Hepatocyte (in vitro differentiated cells): ENCODE measurements at regions not wholly inside any gene's neighbourhood (a gene's known extent, or its start where the extent isn't known, plus 50 kb on each side); places are given as distances from the start of the nearest gene placed in this dataset.

Experiments
- EZH2 ChIP-seq: fragments of 200-600 bp; sonication (generic); IDR thresholded peaks from 2 replicates; pipeline ENCODE4 v1.6.1; 2016; ENCODE audit warnings: antibody characterized with exemption, mild to moderate bottlenecking, borderline replicate concordance
- TF ChIP-seq, protein P1 (sequence below): fragments of 200-600 bp; sonication (generic); IDR thresholded peaks from 2 replicates; pipeline ENCODE4 v1.5.1; 2016; ENCODE audit warnings: antibody characterized with exemption, mild to moderate bottlenecking; ENCODE audit not compliant: poor library complexity

DNA sequence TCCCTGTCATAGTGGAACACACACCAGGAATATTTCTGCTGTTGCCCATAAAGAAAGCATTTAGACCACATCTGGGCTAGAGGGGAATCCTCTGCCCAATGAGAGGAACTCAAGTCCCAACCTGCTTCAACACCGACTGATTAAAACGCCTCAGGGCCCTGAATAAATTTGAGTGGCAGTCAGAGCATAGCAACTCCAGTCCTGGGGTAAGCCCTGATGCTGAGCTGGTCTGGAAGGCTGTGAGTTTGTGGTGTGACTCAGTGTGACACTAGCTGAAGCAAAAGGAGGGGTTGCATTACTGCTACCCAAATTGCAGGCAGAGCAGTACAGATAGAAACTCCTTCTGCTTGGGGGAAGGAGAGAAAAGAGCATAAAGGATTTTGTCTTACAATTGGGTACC lies 148.3 kb downstream of the PRDM9 start:
- TF ChIP-seq, protein P1, sequence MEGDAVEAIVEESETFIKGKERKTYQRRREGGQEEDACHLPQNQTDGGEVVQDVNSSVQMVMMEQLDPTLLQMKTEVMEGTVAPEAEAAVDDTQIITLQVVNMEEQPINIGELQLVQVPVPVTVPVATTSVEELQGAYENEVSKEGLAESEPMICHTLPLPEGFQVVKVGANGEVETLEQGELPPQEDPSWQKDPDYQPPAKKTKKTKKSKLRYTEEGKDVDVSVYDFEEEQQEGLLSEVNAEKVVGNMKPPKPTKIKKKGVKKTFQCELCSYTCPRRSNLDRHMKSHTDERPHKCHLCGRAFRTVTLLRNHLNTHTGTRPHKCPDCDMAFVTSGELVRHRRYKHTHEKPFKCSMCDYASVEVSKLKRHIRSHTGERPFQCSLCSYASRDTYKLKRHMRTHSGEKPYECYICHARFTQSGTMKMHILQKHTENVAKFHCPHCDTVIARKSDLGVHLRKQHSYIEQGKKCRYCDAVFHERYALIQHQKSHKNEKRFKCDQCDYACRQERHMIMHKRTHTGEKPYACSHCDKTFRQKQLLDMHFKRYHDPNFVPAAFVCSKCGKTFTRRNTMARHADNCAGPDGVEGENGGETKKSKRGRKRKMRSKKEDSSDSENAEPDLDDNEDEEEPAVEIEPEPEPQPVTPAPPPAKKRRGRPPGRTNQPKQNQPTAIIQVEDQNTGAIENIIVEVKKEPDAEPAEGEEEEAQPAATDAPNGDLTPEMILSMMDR = no peak
- no peak for TF ChIP-seq EZH2
